Common myeloid progenitor, CD34-positive (primary cell): ENCODE measurements at regions not wholly inside any gene's neighbourhood (a gene's known extent, or its start where the extent isn't known, plus 50 kb on each side); places are given as distances from the start of the nearest gene placed in this dataset.

ENCODE experiments used
- CTCF ChIA-PET: fragments of 350-600 bp; sonication (Branson Sonifier 250); formaldehyde crosslinking; loops from one replicate; lab custom pipeline; 2021; ENCODE audit warnings: antibody characterized with exemption; lab: Charles Lee
- POLR2A ChIA-PET: fragments of 350-600 bp; sonication (Branson Sonifier 250); formaldehyde crosslinking; loops from one replicate; lab custom pipeline; 2021; ENCODE audit warnings: antibody characterized with exemption; lab: Charles Lee
- DNase-seq, 3 donors: peaks; one replicate each; pipeline versions ENCODE4 v3.0.0 to v3.0.0-alpha.2; 2013
- H3K27ac ChIP-seq, 2 experiments: 1 replicate in 1 of 2; 2 replicates in 1 of 2; pipeline ENCODE4 v1.7.0; 2013; ENCODE audit warnings: inconsistent platforms in 2 of 2, low read length in 2 of 2, mild to moderate bottlenecking in 2 of 2, low read depth in 1 of 2, moderate library complexity in 1 of 2; ENCODE audit not compliant: severe bottlenecking in 2 of 2, insufficient read depth in 1 of 2, poor library complexity in 1 of 2
- H3K27me3 ChIP-seq, 5 experiments: replicated peaks in 2 of 5; 1 replicate in 3 of 5; 2 replicates in 2 of 5; pipeline versions ENCODE4 v1.6.1 to v1.7.0; 2013; ENCODE audit warnings: low read length in 4 of 5, mild to moderate bottlenecking in 2 of 5, moderate library complexity in 2 of 5, inconsistent platforms in 1 of 5; ENCODE audit not compliant: insufficient read depth in 5 of 5, control insufficient read depth in 4 of 5
- H3K36me3 ChIP-seq, 4 experiments: 1 replicate in 2 of 4; 2 replicates in 2 of 4; pipeline versions ENCODE4 v1.6.1 to v1.7.0; 2013; ENCODE audit warnings: low read length in 3 of 4, control low read depth in 1 of 4, mild to moderate bottlenecking in 1 of 4; ENCODE audit not compliant: control insufficient read depth in 4 of 4, insufficient read depth in 4 of 4
- H3K4me1 ChIP-seq, 4 experiments: 1 replicate in 3 of 4; 2 replicates in 1 of 4; pipeline versions ENCODE4 v1.6.1 to v1.7.1; 2013; ENCODE audit warnings: low read length in 3 of 4, mild to moderate bottlenecking in 3 of 4, control low read depth in 1 of 4, inconsistent platforms in 1 of 4, moderate library complexity in 1 of 4; ENCODE audit not compliant: control insufficient read depth in 4 of 4, insufficient read depth in 4 of 4; ENCODE audit errors: control extremely low read depth in 1 of 4
- H3K4me3 ChIP-seq, 7 experiments: 1 replicate in 4 of 7; 2 replicates in 3 of 7; pipeline versions ENCODE4 v1.5.1 to v1.7.0; 2013; ENCODE audit warnings: mild to moderate bottlenecking in 7 of 7, low read length in 6 of 7, moderate library complexity in 6 of 7, inconsistent platforms in 2 of 7, low read depth in 2 of 7, control low read depth in 1 of 7; ENCODE audit not compliant: insufficient read depth in 4 of 7, control insufficient read depth in 1 of 7; ENCODE audit errors: extremely low read depth in 1 of 7
- H3K9me3 ChIP-seq, 5 experiments: 1 replicate in 4 of 5; 2 replicates in 1 of 5; pipeline versions ENCODE4 v1.6.1 to v1.7.1; 2013; ENCODE audit warnings: low read length in 4 of 5, mild to moderate bottlenecking in 2 of 5, inconsistent platforms in 1 of 5, low read depth in 1 of 5, moderate library complexity in 1 of 5; ENCODE audit not compliant: control insufficient read depth in 4 of 5, insufficient read depth in 2 of 5; ENCODE audit errors: control extremely low read depth in 1 of 5
- WGBS: methylation state at CpG from one replicate; pipeline ENCODE4 v1.1.5; 2013; ENCODE audit not compliant: insufficient coverage; 5-methylcytosine and 5-hydroxymethylcytosine counted together

DNA sequence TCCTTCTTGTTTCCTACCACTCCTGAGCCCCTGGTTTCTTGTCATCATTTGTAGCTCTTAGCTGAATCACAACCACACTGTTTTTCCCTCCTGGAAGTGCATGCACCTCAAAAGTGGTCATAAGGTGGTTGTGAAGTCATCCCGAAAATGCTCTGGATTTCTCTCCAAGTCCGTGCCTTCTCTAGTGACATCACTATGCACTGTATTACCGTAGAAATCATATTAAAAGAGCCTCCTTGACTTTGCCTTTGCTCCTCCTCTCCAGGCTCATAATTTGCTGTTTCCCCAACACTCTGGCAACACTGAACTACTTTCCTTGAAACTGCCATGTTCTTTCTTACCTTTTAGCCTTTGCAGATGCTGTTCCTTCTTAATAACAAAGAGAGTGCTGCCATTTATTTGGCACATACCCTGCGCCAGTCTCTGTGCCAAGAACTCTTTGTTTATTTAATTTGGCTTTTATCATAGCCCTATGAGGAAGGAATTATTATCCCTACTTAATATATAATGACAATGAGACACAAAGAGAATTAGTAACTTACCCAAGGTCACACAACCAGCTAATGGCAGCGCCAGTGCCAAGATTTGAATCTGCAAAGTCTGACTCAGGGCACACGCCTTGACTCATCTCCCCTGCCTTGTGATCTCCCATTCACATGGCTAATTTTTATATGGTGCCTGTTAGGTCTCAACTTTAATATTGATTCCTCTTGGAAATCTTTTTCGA is 115.4 kb downstream of the KIF4B start:
- ChIA-PET CTCF (interaction anchor here (1.1 kb wide), 1 partner anchor 7 kb away, joined by 3 read pairs; no protein-coding TSS in a partner anchor), POLR2A (no interaction called here)

GRCh38 chr5:155129513-155129880 is 115.9 kb downstream of the KIF4B start:
- Histone ChIP-seq H3K27me3 (peaks cover 0 to 2% (median 0%) of the 10 kb centered on the region in 5 experiments), H3K36me3 (no peaks in the 10 kb centered on the region), H3K9me3 (no peaks in the 10 kb centered on the region), H3K4me1 (no peaks in the 10 kb centered on the region), H3K4me3 (no peak overlapping the region), H3K27ac (no peak overlapping the region)
- no peak for DNase-seq
- POLR2A ChIA-PET = no interaction called here
- CTCF ChIA-PET = no interaction called here

More for the DNA sequence above, 115.4 kb downstream of the KIF4B start:
- no peaks in the 10 kb centered on the region for H3K4me1 ChIP-seq
- 94% methylated on average over 6 of the region's 7 CpGs for WGBS
- no peak overlapping the region for H3K27ac ChIP-seq
- no peak overlapping the region for H3K4me3 ChIP-seq
- no peak for DNase-seq
- peaks cover 0 to 2% (median 0%) of the 10 kb centered on the region in 5 experiments for H3K27me3 ChIP-seq
- no peaks in the 10 kb centered on the region for H3K36me3 ChIP-seq
- H3K9me3 ChIP-seq = no peaks in the 10 kb centered on the region

- peaks cover 0 to 7% (median 5%) of the 10 kb centered on the region in 5 experiments for H3K27me3 ChIP-seq
- ChIA-PET CTCF (no interaction called here), POLR2A (no interaction called here)
- H3K36me3 ChIP-seq = no peaks in the 10 kb centered on the region
- no peak overlapping the region for H3K27ac ChIP-seq
- H3K4me1 ChIP-seq = no peaks in the 10 kb centered on the region
- DNase-seq = no peak
- no peak overlapping the region for H3K4me3 ChIP-seq
- H3K9me3 ChIP-seq = no peaks in the 10 kb centered on the region
These were observed 120.6 kb downstream of the KIF4B start for GRCh38 chr5:155134130-155134529.

- Histone ChIP-seq H3K27ac (no peak overlapping the region), H3K9me3 (no peaks in the 10 kb centered on the region), H3K4me1 (no peaks in the 10 kb centered on the region), H3K36me3 (no peaks in the 10 kb centered on the region), H3K4me3 (no peak overlapping the region), H3K27me3 (peaks cover 0 to 7% (median 5%) of the 10 kb centered on the region in 5 experiments)
- DNase-seq = no peak
- POLR2A ChIA-PET = no interaction called here
- WGBS = 43% methylated on average over 6 of the region's 6 CpGs
- CTCF ChIA-PET = interaction anchor here (1.0 to 1.4 kb wide), 3 partner anchors 8 to 12 kb away, joined by 3 read pairs; no protein-coding TSS in a partner anchor
These were observed 122.8 kb downstream of the KIF4B start for GRCh38 chr5:155136216-155136850.

DNA sequence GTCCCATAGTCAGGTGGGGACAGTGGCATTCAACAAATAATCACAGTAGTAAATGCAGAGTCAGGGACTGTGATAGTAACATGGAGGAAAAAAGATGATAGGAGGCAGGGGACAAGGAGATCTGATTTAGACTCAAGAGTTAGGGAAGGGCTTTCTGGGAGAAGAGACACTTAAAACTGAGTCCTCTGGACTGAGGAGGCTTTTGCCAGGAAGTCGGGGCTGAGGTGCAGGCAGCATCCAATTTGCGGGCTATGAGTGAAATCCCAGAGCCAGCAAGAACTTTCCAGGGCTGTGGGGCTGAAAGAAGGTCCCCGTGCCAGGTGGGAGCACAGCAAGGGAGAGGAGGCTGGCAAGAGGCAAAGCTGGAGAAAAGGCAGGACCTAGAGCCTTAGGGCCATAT is 124.1 kb downstream of the KIF4B start:
- peaks cover 0 to 7% (median 5%) of the 10 kb centered on the region in 5 experiments for H3K27me3 ChIP-seq
- no peaks in the 10 kb centered on the region for H3K9me3 ChIP-seq
- H3K4me3 ChIP-seq = no peak overlapping the region
- 74% methylated on average over 2 of the region's 3 CpGs for WGBS
- CTCF ChIA-PET = interaction anchor here (1.4 kb wide), 1 partner anchor 11 kb away, joined by 3 read pairs; no protein-coding TSS in a partner anchor
- no peak for DNase-seq
- no peaks in the 10 kb centered on the region for H3K36me3 ChIP-seq
- POLR2A ChIA-PET = no interaction called here
- H3K4me1 ChIP-seq = no peaks in the 10 kb centered on the region
- H3K27ac ChIP-seq = no peak overlapping the region

- H3K27me3 ChIP-seq = peaks cover 0 to 9% (median 5%) of the 10 kb centered on the region in 5 experiments
- ChIA-PET CTCF (no interaction called here), POLR2A (no interaction called here)
- H3K27ac ChIP-seq = no peak overlapping the region
- whole genome bisulfite sequencing = 96% methylated on average over 4 of the region's 5 CpGs
- no peak overlapping the region for H3K4me3 ChIP-seq
- DNase-seq = no peak
- H3K9me3 ChIP-seq = no peaks in the 10 kb centered on the region
- no peaks in the 10 kb centered on the region for H3K36me3 ChIP-seq
- no peaks in the 10 kb centered on the region for H3K4me1 ChIP-seq
These were observed 127.1 kb downstream of the KIF4B start for GRCh38 chr5:155140646-155141045.

DNA sequence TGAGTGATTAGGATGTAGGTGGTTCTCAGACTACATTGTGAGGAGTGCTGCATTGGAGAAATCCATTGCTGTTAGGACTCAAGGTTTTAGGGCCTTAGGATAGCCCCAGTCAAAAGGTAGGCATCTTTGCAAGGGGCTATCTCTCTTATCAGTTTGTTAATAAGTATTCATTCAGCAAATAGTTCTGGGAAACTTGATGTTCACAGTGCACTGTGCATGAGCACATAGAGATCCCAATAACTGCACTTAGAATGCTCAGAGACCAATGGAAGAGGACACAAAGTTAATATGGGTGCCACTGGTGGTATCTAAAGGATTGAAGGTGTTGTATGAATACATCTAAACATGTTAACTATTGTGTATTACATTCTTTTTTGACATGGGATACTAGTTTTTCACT is 131.4 kb downstream of the KIF4B start:
- H3K9me3 ChIP-seq = no peaks in the 10 kb centered on the region
- no peaks in the 10 kb centered on the region for H3K36me3 ChIP-seq
- ChIA-PET POLR2A (no interaction called here), CTCF (no interaction called here)
- no peak overlapping the region for H3K27ac ChIP-seq
- no peak for DNase-seq
- no peak overlapping the region for H3K4me3 ChIP-seq
- H3K27me3 ChIP-seq = peaks cover 0 to 4% (median 0%) of the 10 kb centered on the region in 5 experiments
- H3K4me1 ChIP-seq = peaks cover 0 to 2% (median under 1%) of the 10 kb centered on the region in 4 experiments
